Activated naive CD8-positive, alpha-beta T cell treated with anti-CD3 and anti-CD28 coated beads, Interleukin-2, amount 10 ng/mL, durations not matched to agents 7 days and 5 days (primary cell): ENCODE measurements at regions not wholly inside any gene's neighbourhood (a gene's known extent, or its start where the extent isn't known, plus 50 kb on each side); places are given as distances from the start of the nearest gene placed in this dataset.
"Not testable (repeated sequence)": the region's sequence is repeated elsewhere in the genome, so short reads cannot be mapped to it uniquely, and the experiment has no call there.

Source experiments
- ATAC-seq: fragments of 150-1000 bp; cut with Tn5 transposase; one replicate; pipeline ENCODE4 v1.10.0; 2021; ENCODE audit warnings: low read depth, moderate library complexity
- POLR2A ChIA-PET: fragments of 350-600 bp; sonication (Branson Sonifier 250); formaldehyde crosslinking; loops from one replicate; lab custom pipeline; 2021; ENCODE audit warnings: antibody characterized with exemption; lab: Charles Lee
- DNase-seq: peaks from one replicate; pipeline ENCODE4 v3.0.0; 2021
- H3K27ac Mint-ChIP-seq: one replicate; pipeline ENCODE4 v1.8.0; 2022; ENCODE audit warnings: mild to moderate bottlenecking, mixed read lengths
- H3K27me3 Mint-ChIP-seq: one replicate; pipeline ENCODE4 v1.8.0; 2022; ENCODE audit warnings: mild to moderate bottlenecking, moderate library complexity, mixed read lengths
- H3K36me3 Mint-ChIP-seq: one replicate; pipeline ENCODE4 v1.8.0; 2021; ENCODE audit warnings: mild to moderate bottlenecking, mixed read lengths
- H3K4me1 Mint-ChIP-seq: one replicate; pipeline ENCODE4 v1.8.0; 2021; ENCODE audit warnings: mixed read lengths
- H3K4me3 Mint-ChIP-seq: one replicate; pipeline ENCODE4 v1.8.0; 2022; ENCODE audit warnings: mild to moderate bottlenecking, moderate library complexity, mixed read lengths
- H3K9me3 Mint-ChIP-seq: one replicate; pipeline ENCODE4 v1.8.0; 2021; ENCODE audit warnings: mixed read lengths

DNA sequence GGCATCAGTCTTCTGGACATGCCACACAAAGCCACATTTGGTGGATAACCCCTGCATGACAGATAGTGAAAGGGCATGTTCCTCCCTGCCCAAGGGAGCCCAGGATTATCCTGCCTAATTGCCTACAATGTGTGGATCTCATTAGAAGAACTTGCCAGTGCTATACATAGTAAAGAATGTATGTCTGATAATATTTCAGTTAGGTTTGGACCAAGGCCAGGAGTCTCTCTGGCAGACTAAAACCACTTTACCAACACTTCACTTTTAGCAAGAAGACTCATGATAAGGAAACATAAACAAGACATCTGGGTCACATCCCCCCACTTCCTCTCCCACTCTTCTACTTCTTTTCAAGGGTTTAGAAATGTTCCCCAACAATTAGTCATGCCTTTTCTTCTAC is 196.7 kb downstream of the MTERF1 start:
- Mint-ChIP-seq H3K4me3 (no peak overlapping the region), H3K36me3 (no peaks in the 10 kb centered on the region), H3K27ac (no peak overlapping the region), H3K9me3 (peaks cover 6% of the 10 kb centered on the region), H3K4me1 (no peaks in the 10 kb centered on the region), H3K27me3 (no peaks in the 10 kb centered on the region)
- ATAC-seq (no peak), DNase-seq (no peak)
- POLR2A ChIA-PET = no interaction called here

DNA sequence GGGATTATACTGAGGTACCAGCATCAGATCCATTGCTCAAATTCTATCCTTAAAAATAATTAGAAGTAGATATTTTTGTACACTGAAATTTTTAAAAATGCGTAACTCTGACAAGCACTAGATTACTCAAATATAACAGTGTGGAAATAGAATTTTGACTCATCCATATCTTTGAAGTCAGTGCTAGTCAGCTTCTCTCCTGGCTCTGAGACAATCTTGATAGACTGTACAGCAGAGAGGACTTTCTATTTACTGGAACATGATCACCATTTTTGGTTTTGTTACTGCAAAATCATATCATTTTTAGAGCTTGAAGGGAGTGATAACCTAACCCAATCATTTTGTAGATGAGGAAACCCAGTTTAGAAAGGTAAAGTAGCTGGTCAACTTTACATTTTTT is 195.0 kb downstream of the MTERF1 start:
- DNase-seq (no peak), ATAC-seq (no peak)
- POLR2A ChIA-PET = no interaction called here
- Mint-ChIP-seq H3K27ac (no peak overlapping the region), H3K4me3 (no peak overlapping the region), H3K36me3 (no peaks in the 10 kb centered on the region), H3K27me3 (no peaks in the 10 kb centered on the region), H3K4me1 (no peaks in the 10 kb centered on the region), H3K9me3 (peaks cover 6% of the 10 kb centered on the region)

DNA sequence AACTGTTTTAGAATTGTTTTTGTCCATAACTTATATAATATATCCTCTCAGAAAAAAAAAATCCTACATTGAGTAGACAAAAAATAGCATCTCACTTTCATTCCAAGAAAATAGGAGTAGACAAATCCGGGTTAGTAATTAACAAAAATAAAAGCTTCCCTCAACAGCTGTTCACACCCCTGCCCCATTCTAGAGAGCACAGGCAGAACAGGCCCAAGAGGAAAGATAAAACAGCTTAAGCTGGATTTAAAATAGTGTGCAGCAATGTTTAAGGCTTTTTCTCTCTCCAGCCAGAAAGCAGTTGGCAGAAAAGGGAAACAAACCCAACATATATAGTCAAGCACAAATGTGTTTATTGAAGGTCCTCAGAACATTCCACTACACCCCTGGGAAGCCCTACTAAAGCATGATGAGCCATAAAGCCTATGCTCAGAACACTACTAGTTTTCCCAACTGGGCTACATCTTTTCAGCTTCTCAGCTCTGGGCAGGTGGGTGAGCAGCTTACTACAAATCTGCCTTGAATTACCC is 189.9 kb downstream of the MTERF1 start:
- DNase-seq = no peak
- no peak overlapping the region for H3K27ac Mint-ChIP-seq
- no peaks in the 10 kb centered on the region for H3K9me3 Mint-ChIP-seq
- POLR2A ChIA-PET = no interaction called here
- no peak for ATAC-seq
- H3K27me3 Mint-ChIP-seq = no peaks in the 10 kb centered on the region
- H3K36me3 Mint-ChIP-seq = no peaks in the 10 kb centered on the region
- no peaks in the 10 kb centered on the region for H3K4me1 Mint-ChIP-seq
- no peak overlapping the region for H3K4me3 Mint-ChIP-seq

DNA sequence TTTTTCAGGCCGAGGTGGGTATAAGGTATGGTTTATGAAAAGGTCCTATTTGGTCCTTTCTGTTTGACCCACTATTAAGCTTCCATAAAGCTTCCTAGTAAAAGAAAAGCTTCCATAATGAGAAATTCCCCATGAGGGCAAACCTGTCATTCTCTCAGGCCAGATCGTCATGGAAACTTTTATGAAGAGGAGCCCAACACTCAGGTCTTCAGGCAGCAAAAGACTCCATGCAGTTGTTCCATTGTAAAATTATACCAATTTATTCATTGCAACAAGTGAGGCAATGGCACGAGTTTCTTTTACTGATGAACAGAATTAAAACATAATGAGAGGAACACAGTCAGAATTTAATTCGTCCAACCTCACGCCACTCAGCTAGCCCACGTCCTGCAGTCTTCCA is 188.6 kb downstream of the MTERF1 start:
- DNase-seq = no peak
- POLR2A ChIA-PET = no interaction called here
- no peak overlapping the region for H3K27ac Mint-ChIP-seq
- no peaks in the 10 kb centered on the region for H3K36me3 Mint-ChIP-seq
- H3K4me1 Mint-ChIP-seq = no peaks in the 10 kb centered on the region
- ATAC-seq = no peak
- H3K27me3 Mint-ChIP-seq = no peaks in the 10 kb centered on the region
- H3K9me3 Mint-ChIP-seq = no peaks in the 10 kb centered on the region
- no peak overlapping the region for H3K4me3 Mint-ChIP-seq

DNA sequence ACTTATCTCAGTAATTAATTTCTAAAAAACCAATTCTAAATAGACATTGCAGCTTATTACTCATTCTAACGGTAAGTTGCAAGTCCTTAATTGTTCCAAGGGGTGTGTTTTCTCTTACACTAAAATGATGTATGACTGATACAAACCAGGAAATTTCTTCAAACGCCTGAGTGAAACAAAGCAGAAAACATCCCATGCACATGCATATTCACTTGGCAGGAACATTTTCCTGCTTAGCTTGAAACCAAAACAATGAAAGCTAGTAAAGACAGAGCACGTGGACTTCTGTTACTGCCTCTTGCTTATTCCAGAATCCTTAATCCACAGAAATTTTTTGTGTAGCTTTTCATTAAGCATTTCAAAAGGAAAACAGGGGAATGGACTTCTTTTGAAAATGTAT is 187.7 kb downstream of the MTERF1 start:
- Mint-ChIP-seq H3K4me3 (no peak overlapping the region), H3K27ac (no peak overlapping the region), H3K27me3 (no peaks in the 10 kb centered on the region), H3K36me3 (no peaks in the 10 kb centered on the region), H3K9me3 (no peaks in the 10 kb centered on the region), H3K4me1 (no peaks in the 10 kb centered on the region)
- ATAC-seq = no peak
- POLR2A ChIA-PET = no interaction called here
- no peak for DNase-seq

DNA sequence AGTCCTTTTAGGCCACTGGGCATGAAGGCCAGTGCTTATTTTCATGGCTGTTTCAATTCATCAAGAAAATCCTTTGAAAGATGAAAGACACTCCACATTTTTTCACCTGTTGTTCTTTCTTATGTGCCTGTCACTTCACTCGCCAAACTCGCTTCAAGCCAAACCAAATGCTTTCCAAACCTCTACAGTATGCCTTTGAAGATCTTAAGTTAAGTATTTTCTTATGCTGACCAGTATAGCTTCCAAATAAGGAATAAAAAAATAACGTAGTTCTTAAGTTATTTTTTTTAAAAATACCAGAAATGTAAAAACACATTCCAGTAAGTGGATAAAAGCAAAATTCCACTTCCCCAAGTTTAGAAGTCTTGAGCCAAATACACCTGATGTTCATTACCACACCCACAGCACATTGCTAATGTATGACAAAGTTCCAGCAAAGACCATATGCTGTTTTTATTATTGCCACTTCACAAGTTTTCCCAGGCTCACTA is 186.1 kb downstream of the MTERF1 start:
- DNase-seq = no peak
- Mint-ChIP-seq H3K27ac (no peak overlapping the region), H3K27me3 (no peaks in the 10 kb centered on the region), H3K4me3 (no peak overlapping the region), H3K9me3 (peaks cover 3% of the 10 kb centered on the region), H3K36me3 (no peaks in the 10 kb centered on the region), H3K4me1 (no peaks in the 10 kb centered on the region)
- POLR2A ChIA-PET = no interaction called here
- no peak for ATAC-seq

DNA sequence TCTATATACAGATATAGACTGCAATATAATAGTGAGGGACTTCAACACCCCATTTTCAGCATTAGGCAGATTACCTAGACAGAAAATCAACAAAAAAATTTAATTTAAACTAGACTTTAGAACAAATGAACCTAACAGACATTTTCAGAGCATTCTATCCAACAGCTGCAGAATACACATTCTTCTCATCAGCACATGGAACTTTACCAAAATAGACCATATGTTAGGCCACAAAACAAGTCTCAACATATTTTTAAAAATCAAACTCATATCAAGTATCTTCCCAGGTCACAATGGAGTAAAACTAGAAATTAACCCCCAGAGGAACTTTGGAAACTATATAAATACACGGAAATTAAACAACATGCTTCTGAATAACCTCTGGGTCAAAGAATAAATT is 169.6 kb downstream of the MTERF1 start:
- ATAC-seq = no peak
- no peak overlapping the region for H3K27ac Mint-ChIP-seq
- H3K9me3 Mint-ChIP-seq = peaks cover 12% of the 10 kb centered on the region
- H3K4me1 Mint-ChIP-seq = no peaks in the 10 kb centered on the region
- no peaks in the 10 kb centered on the region for H3K27me3 Mint-ChIP-seq
- POLR2A ChIA-PET = no interaction called here
- H3K36me3 Mint-ChIP-seq = no peaks in the 10 kb centered on the region
- no peak for DNase-seq
- no peak overlapping the region for H3K4me3 Mint-ChIP-seq

DNA sequence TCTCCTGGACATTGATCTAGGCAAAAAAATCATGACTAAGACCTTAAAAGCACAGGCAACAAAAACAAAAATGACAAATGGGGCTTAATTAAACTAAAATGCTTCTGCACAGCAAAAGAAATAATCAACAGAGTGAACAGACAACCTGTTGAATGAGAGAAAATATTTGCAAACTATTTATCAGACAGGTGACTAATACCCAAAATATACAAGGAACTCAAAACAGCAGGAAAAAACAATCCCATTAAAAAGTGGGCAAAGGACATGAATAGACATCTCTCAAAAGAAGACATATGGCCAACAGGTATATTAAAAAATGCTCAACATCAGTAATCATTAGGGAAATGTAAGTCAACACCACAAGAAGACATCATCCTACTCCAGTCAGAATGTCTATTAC is 166.8 kb downstream of the MTERF1 start:
- no peaks in the 10 kb centered on the region for H3K4me1 Mint-ChIP-seq
- peaks cover 8% of the 10 kb centered on the region for H3K9me3 Mint-ChIP-seq
- H3K4me3 Mint-ChIP-seq = no peak overlapping the region
- no peaks in the 10 kb centered on the region for H3K27me3 Mint-ChIP-seq
- ATAC-seq = no peak
- H3K27ac Mint-ChIP-seq = no peak overlapping the region
- no peaks in the 10 kb centered on the region for H3K36me3 Mint-ChIP-seq
- POLR2A ChIA-PET = no interaction called here
- no peak for DNase-seq

DNA sequence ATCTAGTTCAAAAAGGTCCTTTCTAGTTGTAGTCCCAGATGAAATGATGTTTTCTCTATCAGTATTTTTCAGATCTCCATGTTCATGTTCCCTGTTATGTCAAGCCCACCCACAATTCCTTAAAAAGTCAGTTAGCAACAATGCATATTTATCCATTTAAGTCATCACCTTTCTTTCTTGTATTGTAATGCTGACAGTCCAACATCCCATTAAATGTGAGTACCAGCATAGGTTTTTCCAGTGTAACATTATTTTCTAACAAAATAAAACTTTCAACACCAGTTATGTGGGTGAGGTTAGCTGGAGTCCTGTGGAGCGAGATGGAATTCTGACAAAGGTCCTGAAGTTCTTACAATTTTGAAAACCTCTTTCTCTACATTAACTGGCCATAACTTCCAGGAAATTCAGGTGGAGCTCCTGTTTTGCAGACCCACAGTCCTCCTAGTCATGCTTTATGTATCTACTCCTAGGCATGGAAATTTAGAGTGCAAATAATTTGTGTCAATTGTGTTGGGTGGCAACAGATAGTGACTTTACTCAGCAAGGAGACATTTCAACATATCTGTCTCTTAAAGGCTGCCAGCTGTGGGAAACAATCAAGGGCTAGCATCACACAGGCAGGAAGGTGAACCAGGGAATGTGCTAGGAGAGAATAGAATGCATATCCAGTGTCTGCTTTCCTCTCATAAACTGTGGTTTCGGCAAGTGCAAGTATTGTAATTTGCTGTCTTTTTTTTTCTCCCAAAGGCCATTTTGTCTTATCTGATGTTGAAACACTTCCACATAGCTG is 162.6 kb downstream of the MTERF1 start:
- POLR2A ChIA-PET = no interaction called here
- ATAC-seq (no peak), DNase-seq (no peak)
- Mint-ChIP-seq H3K4me3 (no peak overlapping the region), H3K27ac (no peak overlapping the region), H3K9me3 (peaks cover 1% of the 10 kb centered on the region), H3K36me3 (no peaks in the 10 kb centered on the region), H3K4me1 (no peaks in the 10 kb centered on the region), H3K27me3 (no peaks in the 10 kb centered on the region)

DNA sequence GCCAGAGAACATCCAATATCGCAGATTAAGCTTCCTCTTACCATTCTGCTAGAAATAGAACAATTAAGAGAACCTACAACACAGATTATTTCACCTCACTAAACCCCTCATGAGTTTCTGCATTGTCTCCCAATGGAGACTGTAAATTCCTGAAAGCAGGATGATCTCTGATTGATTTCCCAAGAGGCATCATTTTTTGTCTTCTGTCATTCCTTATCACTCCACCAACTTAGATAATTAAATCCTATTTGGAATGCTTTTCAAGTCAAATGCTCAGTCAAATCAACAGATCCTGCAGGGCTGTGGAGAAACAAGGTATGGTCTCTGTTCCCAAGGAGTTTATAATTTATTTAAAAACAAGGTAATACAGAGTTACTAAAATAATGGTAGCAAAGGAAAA is 161.5 kb downstream of the MTERF1 start:
- POLR2A ChIA-PET = no interaction called here
- ATAC-seq = no peak
- Mint-ChIP-seq H3K36me3 (no peaks in the 10 kb centered on the region), H3K27ac (no peak overlapping the region), H3K27me3 (no peaks in the 10 kb centered on the region), H3K9me3 (peaks cover 3% of the 10 kb centered on the region), H3K4me3 (no peak overlapping the region), H3K4me1 (no peaks in the 10 kb centered on the region)
- DNase-seq = no peak

DNA sequence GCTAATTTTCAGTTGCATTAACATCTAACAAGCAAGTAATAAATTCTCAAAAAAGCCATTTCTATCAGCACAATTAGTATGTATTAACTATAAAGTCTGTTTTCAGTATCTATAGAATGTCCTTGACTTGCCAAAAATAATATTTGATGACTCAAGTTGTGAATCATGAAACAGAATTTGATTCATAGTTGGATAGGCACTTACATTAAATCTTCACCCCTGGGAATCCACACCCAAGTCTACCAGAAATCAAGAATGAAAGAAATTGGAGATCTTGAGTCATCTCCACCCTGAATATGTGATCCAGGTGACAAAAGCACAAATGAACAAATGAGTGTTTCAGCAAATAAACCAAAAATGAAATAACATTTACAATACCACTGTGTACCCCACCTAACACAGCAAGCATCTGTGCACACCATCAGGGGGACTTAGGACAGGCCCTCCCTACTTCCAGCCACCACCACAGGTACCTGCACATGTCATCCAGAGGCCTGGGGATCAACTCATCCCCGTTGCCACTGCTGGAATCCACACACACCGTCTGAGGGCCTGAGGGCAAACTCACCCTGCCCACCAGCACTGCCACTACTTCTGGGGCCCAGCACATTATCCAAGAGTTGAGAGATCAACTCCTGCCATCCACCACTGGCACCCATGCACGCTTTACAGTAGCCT is 160.1 kb downstream of the MTERF1 start:
- ATAC-seq = no peak
- H3K27me3 Mint-ChIP-seq = no peaks in the 10 kb centered on the region
- no peak for DNase-seq
- peaks cover 5% of the 10 kb centered on the region for H3K9me3 Mint-ChIP-seq
- H3K4me1 Mint-ChIP-seq = no peaks in the 10 kb centered on the region
- no peak overlapping the region for H3K4me3 Mint-ChIP-seq
- POLR2A ChIA-PET = no interaction called here
- no peak overlapping the region for H3K27ac Mint-ChIP-seq
- H3K36me3 Mint-ChIP-seq = no peaks in the 10 kb centered on the region

DNA sequence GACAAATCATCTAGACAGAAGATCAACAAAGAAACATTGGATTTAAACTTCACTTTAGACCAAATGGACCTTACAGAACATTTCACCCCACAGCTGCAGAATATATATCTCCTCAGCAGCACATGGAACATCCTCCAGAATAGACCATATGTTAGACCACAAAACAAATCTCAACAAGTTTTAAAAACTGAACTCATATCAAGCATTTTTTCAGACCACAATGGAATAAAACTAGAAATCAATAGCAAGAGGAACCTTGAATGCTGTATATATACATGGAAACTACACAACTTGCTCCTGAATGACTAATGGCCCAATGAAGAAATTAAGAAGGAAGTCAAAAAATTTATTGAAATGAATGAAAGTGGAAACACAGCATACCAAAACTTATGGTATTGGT is 157.7 kb downstream of the MTERF1 start:
- Mint-ChIP-seq H3K27ac (no peak overlapping the region), H3K27me3 (no peaks in the 10 kb centered on the region), H3K36me3 (no peaks in the 10 kb centered on the region), H3K4me3 (no peak overlapping the region), H3K9me3 (peaks cover 4% of the 10 kb centered on the region), H3K4me1 (no peaks in the 10 kb centered on the region)
- POLR2A ChIA-PET = no interaction called here
- ATAC-seq (no peak), DNase-seq (no peak)

DNA sequence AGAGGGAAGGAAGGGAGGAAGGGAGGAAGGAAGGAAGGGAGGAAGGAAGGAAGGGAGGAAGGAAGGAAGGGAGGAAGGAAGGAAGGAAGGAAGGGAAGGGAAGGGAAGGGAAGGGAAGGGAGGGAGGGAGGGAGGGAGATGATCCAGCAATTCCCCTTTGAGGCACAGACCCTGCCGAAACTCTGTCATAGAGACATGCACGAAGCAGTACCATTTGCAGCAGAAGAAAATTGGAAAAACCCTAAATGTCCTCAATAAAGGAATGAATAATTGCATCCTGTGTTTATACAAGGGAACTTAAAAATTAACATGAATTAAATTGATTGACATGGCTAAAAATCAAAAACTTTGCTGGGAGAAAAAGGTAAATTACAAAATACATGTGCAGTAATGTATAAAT is 151.5 kb downstream of the MTERF1 start:
- H3K9me3 Mint-ChIP-seq, H3K4me1 Mint-ChIP-seq, ATAC-seq, H3K27me3 Mint-ChIP-seq, DNase-seq, H3K4me3 Mint-ChIP-seq, H3K27ac Mint-ChIP-seq, H3K36me3 Mint-ChIP-seq, POLR2A ChIA-PET: not testable (repeated sequence)

DNA sequence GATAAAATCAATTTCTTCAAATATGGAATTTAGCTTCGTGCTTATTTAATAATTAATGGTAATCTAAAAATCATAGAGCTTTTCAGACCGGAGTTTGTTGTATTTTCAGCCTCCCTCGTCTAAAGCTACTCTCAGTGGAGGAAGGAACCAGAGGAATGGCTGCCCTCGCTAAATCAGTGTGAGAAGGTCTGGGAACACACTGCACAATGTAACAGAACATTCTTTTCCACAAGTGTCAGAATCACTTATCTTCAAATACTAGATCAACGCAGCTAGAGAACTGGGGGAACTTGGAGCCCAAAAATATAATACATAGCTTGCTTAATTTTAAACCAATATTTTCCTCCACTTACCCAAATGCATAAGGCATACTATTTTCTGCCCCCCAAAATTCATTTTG is 148.5 kb downstream of the MTERF1 start:
- H3K4me1 Mint-ChIP-seq = no peaks in the 10 kb centered on the region
- no peaks in the 10 kb centered on the region for H3K27me3 Mint-ChIP-seq
- no peaks in the 10 kb centered on the region for H3K36me3 Mint-ChIP-seq
- no peak for ATAC-seq
- POLR2A ChIA-PET = no interaction called here
- no peak overlapping the region for H3K4me3 Mint-ChIP-seq
- peaks cover 8% of the 10 kb centered on the region for H3K9me3 Mint-ChIP-seq
- no peak for DNase-seq
- H3K27ac Mint-ChIP-seq = no peak overlapping the region
